ENCODE measurements at regions not wholly inside any gene's neighbourhood (a gene's known extent, or its start where the extent isn't known, plus 50 kb on each side); places are given as distances from the start of the nearest gene placed in this dataset.
A peak's percentile ranks its signal among the peaks of the same experiment; 100 is the strongest.

GRCh38 chr11:71080239-71081097, 171.9 kb downstream of the SHANK2 start:
- no peaks in the 10 kb centered on the region for H3K36me3 ChIP-seq (ENCODE audit: insufficient read depth)
- no peak overlapping the region for H3K27ac ChIP-seq
- no peak overlapping the region for H3K4me2 ChIP-seq
- no peaks in the 10 kb centered on the region for H3K27me3 ChIP-seq (ENCODE audit: insufficient read depth, low read depth)
- H3K4me1 ChIP-seq (ENCODE audit: low read depth, poor library complexity, severe bottlenecking), result peaks cover 6% of the 10 kb centered on the region
- no peaks in the 10 kb centered on the region for H4K20me1 ChIP-seq (ENCODE audit: insufficient read depth)
- TF ChIP-seq, protein P1, sequence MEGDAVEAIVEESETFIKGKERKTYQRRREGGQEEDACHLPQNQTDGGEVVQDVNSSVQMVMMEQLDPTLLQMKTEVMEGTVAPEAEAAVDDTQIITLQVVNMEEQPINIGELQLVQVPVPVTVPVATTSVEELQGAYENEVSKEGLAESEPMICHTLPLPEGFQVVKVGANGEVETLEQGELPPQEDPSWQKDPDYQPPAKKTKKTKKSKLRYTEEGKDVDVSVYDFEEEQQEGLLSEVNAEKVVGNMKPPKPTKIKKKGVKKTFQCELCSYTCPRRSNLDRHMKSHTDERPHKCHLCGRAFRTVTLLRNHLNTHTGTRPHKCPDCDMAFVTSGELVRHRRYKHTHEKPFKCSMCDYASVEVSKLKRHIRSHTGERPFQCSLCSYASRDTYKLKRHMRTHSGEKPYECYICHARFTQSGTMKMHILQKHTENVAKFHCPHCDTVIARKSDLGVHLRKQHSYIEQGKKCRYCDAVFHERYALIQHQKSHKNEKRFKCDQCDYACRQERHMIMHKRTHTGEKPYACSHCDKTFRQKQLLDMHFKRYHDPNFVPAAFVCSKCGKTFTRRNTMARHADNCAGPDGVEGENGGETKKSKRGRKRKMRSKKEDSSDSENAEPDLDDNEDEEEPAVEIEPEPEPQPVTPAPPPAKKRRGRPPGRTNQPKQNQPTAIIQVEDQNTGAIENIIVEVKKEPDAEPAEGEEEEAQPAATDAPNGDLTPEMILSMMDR (conservative IDR thresholded peaks at IDR 0.05; ENCODE audit: low read depth, low read length), result peak; percentile 78
- H3K4me3 ChIP-seq (IDR thresholded peaks at IDR 0.05; ENCODE audit: insufficient read depth, low read depth, low read length), result no peak overlapping the region
- no peaks in the 10 kb centered on the region for H3K79me2 ChIP-seq (ENCODE audit: insufficient read depth, low read depth)
- no peak overlapping the region; the same call in 1 of the 2 replicates for H2AFZ ChIP-seq (ENCODE audit: low read depth)
- no peak overlapping the region for H3K9ac ChIP-seq

GRCh38 chr11:71079795-71080194, 172.6 kb downstream of the SHANK2 start:
- Histone ChIP-seq H3K27me3 (ENCODE audit: insufficient read depth, low read depth) (no peaks in the 10 kb centered on the region), H3K36me3 (ENCODE audit: insufficient read depth) (no peaks in the 10 kb centered on the region), H3K4me1 (ENCODE audit: low read depth, poor library complexity, severe bottlenecking) (peaks cover 6% of the 10 kb centered on the region), H4K20me1 (ENCODE audit: insufficient read depth) (no peaks in the 10 kb centered on the region), H3K9ac (no peak overlapping the region), H3K4me2 (no peak overlapping the region), H3K79me2 (ENCODE audit: insufficient read depth, low read depth) (no peaks in the 10 kb centered on the region), H3K4me3 (IDR thresholded peaks at IDR 0.05; ENCODE audit: insufficient read depth, low read depth, low read length) (no peak overlapping the region), H3K27ac (no peak overlapping the region), H2AFZ (ENCODE audit: low read depth) (no peak overlapping the region; the same call in 1 of the 2 replicates)
- TF ChIP-seq, protein P1 (conservative IDR thresholded peaks at IDR 0.05; ENCODE audit: low read depth, low read length), result no peak

DNA sequence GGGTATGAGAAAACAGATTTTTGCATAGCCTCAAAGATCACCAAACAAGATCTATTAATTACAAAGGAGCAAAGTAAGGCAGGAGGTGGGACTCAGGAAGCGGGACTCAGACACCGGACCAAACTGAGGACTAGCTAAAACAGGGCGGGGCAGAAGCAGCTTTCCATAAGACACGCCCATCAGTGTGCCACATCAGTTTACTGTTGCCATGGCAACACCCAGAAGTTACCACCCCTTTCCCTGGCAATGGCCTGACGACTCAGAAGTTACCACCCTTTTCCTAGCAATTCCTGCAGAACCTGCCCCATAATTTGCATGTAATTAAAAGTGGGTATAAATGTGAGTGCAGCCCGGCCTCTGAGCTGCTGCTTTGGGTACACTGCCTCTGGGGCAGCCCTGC, 173.9 kb downstream of the SHANK2 start:
- no peak overlapping the region for H3K9ac ChIP-seq
- H3K4me2 ChIP-seq, result no peak overlapping the region
- H3K27me3 ChIP-seq (ENCODE audit: insufficient read depth, low read depth), result no peaks in the 10 kb centered on the region

GRCh38 chr11:71076525-71077304, 175.7 kb downstream of the SHANK2 start:
- no peaks in the 10 kb centered on the region for H4K20me1 ChIP-seq (ENCODE audit: insufficient read depth)
- no peak overlapping the region for H2AFZ ChIP-seq (ENCODE audit: low read depth)
- no peak overlapping the region for H3K27ac ChIP-seq
- peaks cover 6% of the 10 kb centered on the region for H3K4me1 ChIP-seq (ENCODE audit: low read depth, poor library complexity, severe bottlenecking)
- H3K27me3 ChIP-seq (ENCODE audit: insufficient read depth, low read depth), result no peaks in the 10 kb centered on the region
- H3K4me3 ChIP-seq (IDR thresholded peaks at IDR 0.05; ENCODE audit: insufficient read depth, low read depth, low read length), result no peak overlapping the region
- no peak overlapping the region for H3K9ac ChIP-seq
- H3K79me2 ChIP-seq (ENCODE audit: insufficient read depth, low read depth), result no peaks in the 10 kb centered on the region
- TF ChIP-seq, protein P1 (conservative IDR thresholded peaks at IDR 0.05; ENCODE audit: low read depth, low read length), result no peak
- no peak overlapping the region for H3K4me2 ChIP-seq
- H3K36me3 ChIP-seq (ENCODE audit: insufficient read depth), result no peaks in the 10 kb centered on the region

More for the DNA sequence above, 173.9 kb downstream of the SHANK2 start:
- Histone ChIP-seq H3K79me2 (ENCODE audit: insufficient read depth, low read depth) (no peaks in the 10 kb centered on the region), H3K27ac (no peak overlapping the region), H3K4me1 (ENCODE audit: low read depth, poor library complexity, severe bottlenecking) (peaks cover 6% of the 10 kb centered on the region), H3K36me3 (ENCODE audit: insufficient read depth) (no peaks in the 10 kb centered on the region), H3K4me3 (IDR thresholded peaks at IDR 0.05; ENCODE audit: insufficient read depth, low read depth, low read length) (no peak overlapping the region), H4K20me1 (ENCODE audit: insufficient read depth) (no peaks in the 10 kb centered on the region), H2AFZ (ENCODE audit: low read depth) (no peak overlapping the region)
- TF ChIP-seq, protein P1 (conservative IDR thresholded peaks at IDR 0.05; ENCODE audit: low read depth, low read length), result no peak
